ENCODE measurements at regions not wholly inside any gene's neighbourhood (a gene's known extent, or its start where the extent isn't known, plus 50 kb on each side); places are given as distances from the start of the nearest gene placed in this dataset.

- TF ChIP-seq CTCF (IDR thresholded peaks at IDR 0.05) (no peak), ZFX (IDR thresholded peaks at IDR 0.05; ENCODE audit: borderline replicate concordance) (no peak)
Measured at GRCh38 chr5:6808462-6808861, 95.2 kb downstream of the TENT4A start.
